Left lung (tissue), 4 donors: ENCODE measurements at regions not wholly inside any gene's neighbourhood (a gene's known extent, or its start where the extent isn't known, plus 50 kb on each side); places are given as distances from the start of the nearest gene placed in this dataset.

Source experiments
- ATAC-seq: fragments of 200-7000 bp; cut with Tn5 transposase; one replicate; pipeline ENCODE4 v1.9.1; 2020; ENCODE audit warnings: moderate library complexity
- DNase-seq, 4 donors: peaks; one replicate each; pipeline ENCODE4 v3.0.0-alpha.2; 2013 to 2020
- H3K27ac ChIP-seq, 2 donors: fragments of 200-600 bp; sonication (generic) in 1 of 2; one replicate each; pipeline versions ENCODE4 v1.5.0 to v1.8.0; 2020 to 2021
- H3K27me3 ChIP-seq, 2 donors: fragments of 200-600 bp; sonication (generic) in 1 of 2; one replicate each; pipeline versions ENCODE4 v1.5.0 to v1.8.0; 2020 to 2021
- H3K36me3 ChIP-seq, 2 donors: fragments of 200-600 bp; sonication (generic) in 1 of 2; one replicate each; pipeline versions ENCODE4 v1.5.0 to v1.8.0; 2020 to 2021
- H3K4me1 ChIP-seq, 2 donors: fragments of 200-600 bp; one replicate each; pipeline ENCODE4 v1.8.0; 2021
- H3K4me3 ChIP-seq, 2 donors: fragments of 200-600 bp; sonication (generic) in 1 of 2; one replicate each; pipeline versions ENCODE4 v1.5.0 to v1.8.0; 2020 to 2021; ENCODE audit warnings: mild to moderate bottlenecking in 1 of 2
- H3K9me3 ChIP-seq, 2 donors: fragments of 200-600 bp; sonication (generic) in 1 of 2; one replicate each; pipeline versions ENCODE4 v1.5.0 to v1.8.0; 2020 to 2021
- CTCF ChIP-seq, 2 donors: fragments of 200-600 bp; sonication (generic) in 1 of 2; IDR thresholded peaks; one replicate each; pipeline versions ENCODE4 v1.5.0 to v1.8.0; 2021; ENCODE audit warnings: antibody characterized with exemption in 2 of 2
- intact Hi-C, 2 donors: fragments of 100-400 bp; cut with DNase I; formaldehyde crosslinking; loops; one replicate each; pipeline versions ENCODE4 v1.11.2 to v1.14.2; 2022
- donor health status: DM: no; HTN: yes; CAD: no.
- donor health status: DM: no; HTN: no; CAD: no.

DNA sequence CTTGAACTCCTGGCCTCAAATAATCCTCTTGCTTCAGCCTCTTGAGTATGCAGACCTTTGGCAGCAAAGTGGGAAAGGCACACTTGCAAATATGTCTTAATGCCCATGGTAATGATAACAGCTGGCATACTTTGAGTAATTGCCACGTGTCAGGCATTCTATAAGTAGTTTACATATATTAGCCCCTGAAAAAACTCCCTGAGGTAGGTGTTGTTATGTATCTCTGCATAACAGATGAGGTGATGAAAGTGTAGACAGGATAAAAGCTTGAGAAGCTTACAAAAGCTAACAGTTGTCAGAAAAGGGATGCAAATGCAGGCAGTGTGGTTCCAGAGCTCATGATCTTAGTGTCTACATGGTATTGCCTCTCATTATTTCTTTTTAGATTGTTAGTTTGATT lies 291.1 kb upstream of the C11orf87 start:
- H3K4me3 ChIP-seq: no peak overlapping the region
- no peak for ATAC-seq
- no peak for TF ChIP-seq CTCF (IDR thresholded peaks at IDR 0.05)
- no peak for DNase-seq
- H3K9me3 ChIP-seq: no peaks in the 10 kb centered on the region
- intact Hi-C loops: no loop called here
- no peaks in the 10 kb centered on the region for H3K27me3 ChIP-seq
- H3K27ac ChIP-seq: no peak overlapping the region
- no peaks in the 10 kb centered on the region for H3K4me1 ChIP-seq
- no peaks in the 10 kb centered on the region for H3K36me3 ChIP-seq

DNA sequence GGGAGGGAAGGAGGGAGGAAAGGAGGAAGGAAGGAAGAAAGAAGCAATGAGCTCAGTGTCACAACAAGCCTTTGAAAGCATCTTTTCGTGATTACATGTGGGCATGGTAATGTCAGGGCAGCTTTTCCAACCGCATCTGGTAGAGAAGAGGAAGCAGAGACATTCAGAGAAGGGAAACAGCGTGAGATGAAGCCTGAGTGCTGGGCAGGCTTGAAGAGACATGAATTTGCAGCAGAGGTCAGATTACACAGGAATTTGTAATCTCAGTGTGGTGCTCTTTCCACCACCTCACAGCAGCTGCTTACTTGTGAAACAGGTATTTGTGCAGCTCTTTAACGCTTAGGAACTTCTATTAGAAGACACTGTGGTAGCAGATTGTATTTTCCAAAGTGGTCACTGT lies 289.5 kb upstream of the C11orf87 start:
- Histone ChIP-seq H3K4me1 (no peaks in the 10 kb centered on the region), H3K27ac (no peak overlapping the region), H3K9me3 (no peaks in the 10 kb centered on the region), H3K4me3 (no peak overlapping the region), H3K27me3 (no peaks in the 10 kb centered on the region), H3K36me3 (no peaks in the 10 kb centered on the region)
- TF ChIP-seq CTCF (IDR thresholded peaks at IDR 0.05): no peak
- no peak for DNase-seq
- intact Hi-C loops: no loop called here
- no peak for ATAC-seq

DNA sequence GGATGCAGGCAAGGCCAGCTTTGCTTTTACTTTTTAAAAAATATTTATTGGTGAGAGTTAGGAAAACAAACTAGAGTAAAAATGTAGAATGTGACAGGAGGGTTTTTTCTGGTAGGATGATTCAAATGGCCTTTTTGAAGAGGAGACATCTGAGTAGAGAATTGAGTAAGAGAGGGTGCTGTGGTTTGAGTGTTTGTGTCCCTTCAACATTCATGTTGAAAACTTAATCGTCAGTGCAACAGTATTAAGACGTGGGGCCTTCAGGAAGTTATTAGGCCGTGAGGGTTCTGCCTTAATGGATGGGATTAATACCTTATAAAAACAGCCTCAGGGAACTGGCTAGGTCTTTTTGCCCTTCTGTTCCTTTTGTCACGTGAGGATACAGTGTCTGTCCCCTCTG lies 288.8 kb upstream of the C11orf87 start:
- DNase-seq (no peak), ATAC-seq (no peak)
- H3K4me1 ChIP-seq: no peaks in the 10 kb centered on the region
- no peaks in the 10 kb centered on the region for H3K9me3 ChIP-seq
- H3K4me3 ChIP-seq: no peak overlapping the region
- TF ChIP-seq CTCF (IDR thresholded peaks at IDR 0.05): no peak
- H3K27ac ChIP-seq: no peak overlapping the region
- no peaks in the 10 kb centered on the region for H3K27me3 ChIP-seq
- intact Hi-C loops: no loop called here
- H3K36me3 ChIP-seq: no peaks in the 10 kb centered on the region

DNA sequence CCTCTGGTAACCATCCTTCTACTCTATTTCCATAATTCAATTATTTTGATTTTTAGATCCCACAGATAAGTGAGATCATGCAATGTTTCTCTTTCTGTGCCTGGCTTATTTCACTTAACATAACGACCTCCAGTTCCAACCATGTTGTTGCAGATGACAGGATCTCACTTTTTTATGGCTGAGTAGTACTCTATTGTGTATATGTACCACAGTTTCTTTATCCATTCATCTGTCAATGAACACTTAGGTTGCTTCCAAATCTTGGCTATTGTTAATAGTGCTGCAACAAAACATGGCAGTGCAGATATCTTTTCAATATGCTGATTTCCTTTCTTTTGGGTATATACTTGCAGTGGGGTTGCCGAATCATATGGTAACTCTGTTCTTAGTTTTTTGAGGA lies 286.4 kb upstream of the C11orf87 start:
- ATAC-seq (no peak), DNase-seq (no peak)
- H3K36me3 ChIP-seq: no peaks in the 10 kb centered on the region
- no peak overlapping the region for H3K27ac ChIP-seq
- H3K27me3 ChIP-seq: no peaks in the 10 kb centered on the region
- H3K4me3 ChIP-seq: no peak overlapping the region
- no peaks in the 10 kb centered on the region for H3K9me3 ChIP-seq
- no peak for TF ChIP-seq CTCF (IDR thresholded peaks at IDR 0.05)
- intact Hi-C loops: no loop called here
- no peaks in the 10 kb centered on the region for H3K4me1 ChIP-seq

- ATAC-seq (no peak), DNase-seq (no peak)
- no peaks in the 10 kb centered on the region for H3K4me1 ChIP-seq
- H3K4me3 ChIP-seq: no peak overlapping the region
- no peak for TF ChIP-seq CTCF (IDR thresholded peaks at IDR 0.05)
- H3K27ac ChIP-seq: no peak overlapping the region
- intact Hi-C loops: no loop called here
- H3K27me3 ChIP-seq: no peaks in the 10 kb centered on the region
- H3K36me3 ChIP-seq: no peaks in the 10 kb centered on the region
- H3K9me3 ChIP-seq: no peaks in the 10 kb centered on the region
Measured at GRCh38 chr11:109138196-109138595, 283.8 kb upstream of the C11orf87 start.
